Stimulated activated CD4-positive, alpha-beta T cell treated with anti-CD3 and anti-CD28 coated beads, Interleukin-2, amount 100 ng/mL, for 24 hours (primary cell): ENCODE measurements at regions not wholly inside any gene's neighbourhood (a gene's known extent, or its start where the extent isn't known, plus 50 kb on each side); places are given as distances from the start of the nearest gene placed in this dataset.
A peak's percentile ranks its signal among the peaks of the same experiment; 100 is the strongest.

Experiments
- DNase-seq, 2 donors: peaks; one replicate each; pipeline ENCODE4 v3.0.0-alpha.2; 2020

GRCh38 chr5:124663101-124663506, 83.3 kb downstream of the ZNF608 start:
- DNase-seq, result no peak

GRCh38 chr5:124662181-124662781, 84.2 kb downstream of the ZNF608 start:
- no peak for DNase-seq

- no peak for DNase-seq
These were observed 84.9 kb downstream of the ZNF608 start for GRCh38 chr5:124661317-124662141.

- DNase-seq, result no peak
These were observed 86.0 kb downstream of the ZNF608 start for GRCh38 chr5:124660229-124661093.

- no peak for DNase-seq
These were observed 86.6 kb downstream of the ZNF608 start for GRCh38 chr5:124659798-124660197.

GRCh38 chr5:124658867-124659557, 87.4 kb downstream of the ZNF608 start:
- DNase-seq, result no peak

GRCh38 chr5:124655921-124656511, 90.4 kb downstream of the ZNF608 start:
- DNase-seq, result no peak

GRCh38 chr5:124655251-124655917, 91.1 kb downstream of the ZNF608 start:
- no peak for DNase-seq

GRCh38 chr5:124654418-124654817, 92.0 kb downstream of the ZNF608 start:
- no peak for DNase-seq

GRCh38 chr5:124653666-124654065, 92.8 kb downstream of the ZNF608 start:
- no peak for DNase-seq

GRCh38 chr5:124652892-124653441, 93.5 kb downstream of the ZNF608 start:
- DNase-seq, result no peak

- DNase-seq, result no peak
These were observed 94.0 kb downstream of the ZNF608 start for GRCh38 chr5:124652514-124652819.

GRCh38 chr5:124651663-124652513, 94.6 kb downstream of the ZNF608 start:
- DNase-seq, result peak in 1 of 2 donors; percentile 40

GRCh38 chr5:124650951-124651662, 95.3 kb downstream of the ZNF608 start:
- no peak for DNase-seq

GRCh38 chr5:124650147-124650561, 96.3 kb downstream of the ZNF608 start:
- no peak for DNase-seq

GRCh38 chr5:124649491-124650146, 96.8 kb downstream of the ZNF608 start:
- DNase-seq, result peak; percentile 35 to 66

GRCh38 chr5:124648902-124649467, 97.5 kb downstream of the ZNF608 start:
- DNase-seq, result no peak

GRCh38 chr5:124647352-124647751, 99.1 kb downstream of the ZNF608 start:
- DNase-seq, result no peak

GRCh38 chr5:124645396-124645795, 101.0 kb downstream of the ZNF608 start:
- DNase-seq, result no peak
